Stromal cell of bone marrow (primary cell): ENCODE measurements at regions not wholly inside any gene's neighbourhood (a gene's known extent, or its start where the extent isn't known, plus 50 kb on each side); places are given as distances from the start of the nearest gene placed in this dataset.

Experiments used
- DNase-seq: peaks from one replicate; pipeline ENCODE4 v3.0.0-alpha.2; 2012; ENCODE audit warnings: low read depth

GRCh38 chr1:240672132-240672811 is 60.3 kb upstream of the GREM2 start:
- no peak for DNase-seq

GRCh38 chr1:240667351-240667750 is 55.4 kb upstream of the GREM2 start:
- DNase-seq = no peak

DNA sequence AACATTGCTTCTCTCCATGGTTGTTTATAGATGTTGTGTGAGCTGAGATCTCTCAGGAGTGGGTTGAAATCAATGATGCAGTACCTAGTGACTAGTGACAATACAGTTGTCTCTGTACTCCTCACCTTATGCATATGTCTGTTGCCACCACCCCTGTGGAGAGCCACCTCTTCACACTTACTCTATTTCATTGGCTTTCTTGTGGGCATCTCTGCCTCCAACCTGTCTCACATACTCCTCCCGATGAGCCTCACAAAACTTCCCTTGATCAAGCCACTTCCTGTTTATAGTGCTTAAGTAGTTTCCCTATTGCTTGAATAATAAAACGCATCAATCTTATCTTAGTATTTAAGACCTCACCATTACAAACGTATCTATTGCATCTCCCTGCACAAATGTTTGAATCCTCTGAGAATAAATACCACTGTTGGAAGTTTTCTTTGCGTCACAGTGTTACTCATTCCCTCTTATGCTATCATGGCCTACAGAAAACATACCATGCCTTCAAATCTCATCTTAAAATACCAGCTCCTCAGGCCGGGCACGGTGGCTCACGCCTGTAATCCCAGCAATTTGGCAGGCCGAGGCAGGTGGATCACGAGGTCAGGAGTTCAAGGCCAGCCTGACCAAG is 54.7 kb upstream of the GREM2 start:
- no peak for DNase-seq

DNA sequence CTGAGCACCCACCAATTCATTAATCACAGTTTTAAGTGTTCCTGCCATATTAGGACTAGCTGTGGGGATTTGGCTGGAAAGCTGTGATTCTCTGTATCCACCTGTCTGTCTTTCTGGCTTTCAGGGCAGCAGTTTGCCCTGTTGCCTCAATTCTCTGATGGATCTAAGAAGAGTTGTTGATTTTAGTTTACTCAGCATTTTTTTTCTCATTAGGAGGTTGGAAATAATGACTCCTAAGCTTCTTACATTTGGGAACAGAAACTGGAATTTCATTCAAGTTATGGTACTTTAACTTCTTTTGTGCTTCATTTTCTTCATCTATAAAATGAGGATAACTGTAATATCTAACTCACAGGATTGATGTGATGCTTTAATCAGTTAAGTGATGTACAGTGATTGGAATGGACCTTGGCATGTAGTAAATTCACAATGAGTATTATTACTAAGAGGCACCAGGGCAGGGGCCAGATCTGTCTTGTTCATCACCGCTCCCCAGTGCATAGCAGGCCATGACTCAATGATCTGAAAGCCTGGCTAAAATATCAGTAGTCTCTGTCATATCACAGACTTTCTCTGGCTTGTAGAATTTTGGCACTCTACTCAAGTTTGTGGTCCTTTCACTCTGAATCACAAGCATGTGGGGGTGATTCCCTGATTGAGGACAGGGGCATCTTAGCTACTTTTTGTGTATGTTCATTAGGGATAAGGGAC is 51.4 kb upstream of the GREM2 start:
- peak; percentile 78 for DNase-seq
